ENCODE measurements at regions not wholly inside any gene's neighbourhood (a gene's known extent, or its start where the extent isn't known, plus 50 kb on each side); places are given as distances from the start of the nearest gene placed in this dataset.

- no peak for TF ChIP-seq CTCF (IDR thresholded peaks at IDR 0.05)
- no peak for TF ChIP-seq EP300 (IDR thresholded peaks at IDR 0.05)
Observed at GRCh38 chr14:97382616-97383226, 585.5 kb downstream of the VRK1 start.
